Neural cell (in vitro differentiated cells): ENCODE measurements at regions not wholly inside any gene's neighbourhood (a gene's known extent, or its start where the extent isn't known, plus 50 kb on each side); places are given as distances from the start of the nearest gene placed in this dataset.

Source experiments
- CTCF ChIP-seq: fragments of 450-650 bp; IDR thresholded peaks from 2 replicates; pipeline ENCODE4 v1.5.1; 2014; ENCODE audit warnings: antibody characterized with exemption, mild to moderate bottlenecking, moderate library complexity; ENCODE audit not compliant: poor library complexity, severe bottlenecking
- EZH2 ChIP-seq: fragments of 200-600, 300-800 bp; shearing (Covaris generic), sonication (generic); IDR thresholded peaks from 2 replicates; pipeline ENCODE4 v1.6.1; 2014; ENCODE audit warnings: antibody characterized with exemption, low read length, borderline replicate concordance, mild to moderate bottlenecking; ENCODE audit not compliant: insufficient read depth, poor library complexity, severe bottlenecking
- POLR2AphosphoS5 ChIP-seq: IDR thresholded peaks from 2 replicates; pipeline ENCODE4 v1.6.1; 2012

- TF ChIP-seq CTCF = no peak
- no peak for TF ChIP-seq EZH2
- TF ChIP-seq POLR2AphosphoS5 = no peak
These were observed 66.9 kb upstream of the APOBEC4 start for GRCh38 chr1:183720028-183720427.
